ENCODE measurements at regions not wholly inside any gene's neighbourhood (a gene's known extent, or its start where the extent isn't known, plus 50 kb on each side); places are given as distances from the start of the nearest gene placed in this dataset.

GRCh38 chr10:43938810-43939209 lies 290.1 kb upstream of the ZNF32 start:
- Mint-ChIP-seq H3K27me3 (ENCODE audit: insufficient read depth, unreplicated experiment) (peaks cover 13% of the 10 kb centered on the region), H3K4me1 (ENCODE audit: low read depth, unreplicated experiment) (no peaks in the 10 kb centered on the region), H3K36me3 (ENCODE audit: insufficient read depth, unreplicated experiment) (no peaks in the 10 kb centered on the region), H3K9me3 (ENCODE audit: unreplicated experiment) (no peaks in the 10 kb centered on the region), H3K27ac (ENCODE audit: unreplicated experiment) (no peak overlapping the region), H3K4me3 (ENCODE audit: unreplicated experiment) (no peak overlapping the region)
- POLR2A ChIA-PET = no interaction called here
- H3K36me3 ChIP-seq (ENCODE audit: control insufficient read depth, insufficient read depth, low read length) = no peaks in the 10 kb centered on the region
- BruUV-seq (replicated peaks) = no TSS peak
- no peaks in the 10 kb centered on the region for H3K27me3 ChIP-seq (replicated peaks; ENCODE audit: control insufficient read depth, insufficient read depth, low read length)
- TF ChIP-seq CTCF (IDR thresholded peaks at IDR 0.05; ENCODE audit: insufficient read depth in 1 of 2, low read depth in 1 of 2, low read length in 1 of 2, severe bottlenecking in 1 of 2, unreplicated experiment in 1 of 2) = no peak
- H3K4me1 ChIP-seq = no peaks in the 10 kb centered on the region
- H3K4me3 ChIP-seq (ENCODE audit: low read depth, low read length) = no peak overlapping the region
- intact Hi-C loops (cut with micrococcal nuclease; ENCODE audit: unreplicated experiment) = no loop called here
- peak in 1 of 2 experiments; percentile 20 for DNase-seq
- CTCF ChIA-PET = interaction anchor here (0.8 kb wide), 1 partner anchor 249 kb away, joined by 3 read pairs; no protein-coding TSS in a partner anchor
- H3K9me3 ChIP-seq = no peaks in the 10 kb centered on the region

GRCh38 chr10:43931308-43931930 lies 282.7 kb upstream of the ZNF32 start:
- intact Hi-C loops (cut with micrococcal nuclease; ENCODE audit: unreplicated experiment) = no loop called here
- Mint-ChIP-seq H3K36me3 (ENCODE audit: insufficient read depth, unreplicated experiment) (no peaks in the 10 kb centered on the region), H3K27ac (ENCODE audit: unreplicated experiment) (no peak overlapping the region), H3K4me3 (ENCODE audit: unreplicated experiment) (no peak overlapping the region), H3K27me3 (ENCODE audit: insufficient read depth, unreplicated experiment) (peaks cover 25% of the 10 kb centered on the region), H3K9me3 (ENCODE audit: unreplicated experiment) (no peaks in the 10 kb centered on the region), H3K4me1 (ENCODE audit: low read depth, unreplicated experiment) (no peaks in the 10 kb centered on the region)
- no peaks in the 10 kb centered on the region for H3K4me1 ChIP-seq
- H3K9me3 ChIP-seq = no peaks in the 10 kb centered on the region
- no peak for TF ChIP-seq CTCF (IDR thresholded peaks at IDR 0.05; ENCODE audit: insufficient read depth in 1 of 2, low read depth in 1 of 2, low read length in 1 of 2, severe bottlenecking in 1 of 2, unreplicated experiment in 1 of 2)
- H3K27me3 ChIP-seq (replicated peaks; ENCODE audit: control insufficient read depth, insufficient read depth, low read length) = peaks cover 1% of the 10 kb centered on the region
- no peak overlapping the region for H3K4me3 ChIP-seq (ENCODE audit: low read depth, low read length)
- peak in 1 of 2 experiments; percentile 13 for DNase-seq
- POLR2A ChIA-PET = no interaction called here
- CTCF ChIA-PET = no interaction called here
- BruUV-seq (replicated peaks) = no TSS peak
- no peaks in the 10 kb centered on the region for H3K36me3 ChIP-seq (ENCODE audit: control insufficient read depth, insufficient read depth, low read length)

GRCh38 chr10:43930777-43931176 lies 282.1 kb upstream of the ZNF32 start:
- no peaks in the 10 kb centered on the region for H3K9me3 Mint-ChIP-seq (ENCODE audit: unreplicated experiment)

More at GRCh38 chr10:43930777-43931176, 282.1 kb upstream of the ZNF32 start:
- Mint-ChIP-seq H3K36me3 (ENCODE audit: insufficient read depth, unreplicated experiment) (no peaks in the 10 kb centered on the region), H3K27ac (ENCODE audit: unreplicated experiment) (no peak overlapping the region), H3K4me3 (ENCODE audit: unreplicated experiment) (no peak overlapping the region), H3K4me1 (ENCODE audit: low read depth, unreplicated experiment) (no peaks in the 10 kb centered on the region), H3K27me3 (ENCODE audit: insufficient read depth, unreplicated experiment) (peaks cover 28% of the 10 kb centered on the region)
- intact Hi-C loops (cut with micrococcal nuclease; ENCODE audit: unreplicated experiment) = no loop called here
- Histone ChIP-seq H3K4me1 (no peaks in the 10 kb centered on the region), H3K27me3 (replicated peaks; ENCODE audit: control insufficient read depth, insufficient read depth, low read length) (peaks cover 1% of the 10 kb centered on the region), H3K36me3 (ENCODE audit: control insufficient read depth, insufficient read depth, low read length) (no peaks in the 10 kb centered on the region), H3K4me3 (ENCODE audit: low read depth, low read length) (no peak overlapping the region), H3K9me3 (no peaks in the 10 kb centered on the region)
- POLR2A ChIA-PET = no interaction called here
- CTCF ChIA-PET = no interaction called here
- no TSS peak for BruUV-seq (replicated peaks)
- no peak for TF ChIP-seq CTCF (IDR thresholded peaks at IDR 0.05; ENCODE audit: insufficient read depth in 1 of 2, low read depth in 1 of 2, low read length in 1 of 2, severe bottlenecking in 1 of 2, unreplicated experiment in 1 of 2)
- peak in 1 of 2 experiments; percentile 17 for DNase-seq
